ENCODE measurements at regions not wholly inside any gene's neighbourhood (a gene's known extent, or its start where the extent isn't known, plus 50 kb on each side); places are given as distances from the start of the nearest gene placed in this dataset.

GRCh38 chr6:101015541-101015940 lies 134.4 kb upstream of the ASCC3 start:
- Histone ChIP-seq H3K4me2 (ENCODE audit: low read depth, low read length, poor library complexity, severe bottlenecking) (no peak overlapping the region), H3K4me3 (ENCODE audit: insufficient read depth, low read length, poor library complexity, severe bottlenecking) (no peak overlapping the region), H3F3A (ENCODE audit: insufficient read depth) (no peaks in the 10 kb centered on the region), H3K27me3 (ENCODE audit: low read length) (no peaks in the 10 kb centered on the region), H3K36me3 (ENCODE audit: low read length) (no peaks in the 10 kb centered on the region), H3K9me3 (ENCODE audit: insufficient read depth, low read length) (no peaks in the 10 kb centered on the region), H3K79me2 (ENCODE audit: insufficient read depth, low read length) (no peaks in the 10 kb centered on the region), H2AFZ (ENCODE audit: low read depth, low read length, severe bottlenecking) (no peak overlapping the region), H4K20me1 (ENCODE audit: low read depth, low read length) (no peaks in the 10 kb centered on the region), H3K9ac (ENCODE audit: low read length) (no peak overlapping the region), H3K9me2 (replicated peaks; ENCODE audit: insufficient read depth, low read length) (no peaks in the 10 kb centered on the region), H3K27ac (ENCODE audit: low read depth, low read length) (no peak overlapping the region)
- TF ChIP-seq EZH2phosphoT487 (conservative IDR thresholded peaks at IDR 0.05; ENCODE audit: low read length) = no peak
- TF ChIP-seq CTCF (IDR thresholded peaks at IDR 0.05; ENCODE audit: insufficient read depth, low read length, poor library complexity, severe bottlenecking) = no peak

- Histone ChIP-seq H4K20me1 (ENCODE audit: low read depth, low read length) (no peaks in the 10 kb centered on the region), H3F3A (ENCODE audit: insufficient read depth) (no peaks in the 10 kb centered on the region), H3K4me2 (ENCODE audit: low read depth, low read length, poor library complexity, severe bottlenecking) (no peak overlapping the region), H3K9me2 (replicated peaks; ENCODE audit: insufficient read depth, low read length) (no peaks in the 10 kb centered on the region), H2AFZ (ENCODE audit: low read depth, low read length, severe bottlenecking) (no peak overlapping the region), H3K9ac (ENCODE audit: low read length) (no peak overlapping the region), H3K27ac (ENCODE audit: low read depth, low read length) (no peak overlapping the region), H3K4me3 (ENCODE audit: insufficient read depth, low read length, poor library complexity, severe bottlenecking) (no peak overlapping the region), H3K9me3 (ENCODE audit: insufficient read depth, low read length) (no peaks in the 10 kb centered on the region), H3K79me2 (ENCODE audit: insufficient read depth, low read length) (no peaks in the 10 kb centered on the region), H3K27me3 (ENCODE audit: low read length) (no peaks in the 10 kb centered on the region), H3K36me3 (ENCODE audit: low read length) (no peaks in the 10 kb centered on the region)
- TF ChIP-seq CTCF (IDR thresholded peaks at IDR 0.05; ENCODE audit: insufficient read depth, low read length, poor library complexity, severe bottlenecking) = no peak
- TF ChIP-seq EZH2phosphoT487 (conservative IDR thresholded peaks at IDR 0.05; ENCODE audit: low read length) = no peak
These were observed 135.0 kb upstream of the ASCC3 start for GRCh38 chr6:101016163-101016562.

GRCh38 chr6:101018157-101018556 lies 137.0 kb upstream of the ASCC3 start:
- Histone ChIP-seq H4K20me1 (ENCODE audit: low read depth, low read length) (no peaks in the 10 kb centered on the region), H3K27me3 (ENCODE audit: low read length) (no peaks in the 10 kb centered on the region)

More at GRCh38 chr6:101018157-101018556, 137.0 kb upstream of the ASCC3 start:
- H3K9ac ChIP-seq (ENCODE audit: low read length) = no peak overlapping the region
- no peak overlapping the region for H3K27ac ChIP-seq (ENCODE audit: low read depth, low read length)
- H3K4me2 ChIP-seq (ENCODE audit: low read depth, low read length, poor library complexity, severe bottlenecking) = no peak overlapping the region
- no peaks in the 10 kb centered on the region for H3K36me3 ChIP-seq (ENCODE audit: low read length)
- H3F3A ChIP-seq (ENCODE audit: insufficient read depth) = no peaks in the 10 kb centered on the region
- no peak overlapping the region for H2AFZ ChIP-seq (ENCODE audit: low read depth, low read length, severe bottlenecking)
- H3K9me3 ChIP-seq (ENCODE audit: insufficient read depth, low read length) = no peaks in the 10 kb centered on the region
- H3K4me3 ChIP-seq (ENCODE audit: insufficient read depth, low read length, poor library complexity, severe bottlenecking) = no peak overlapping the region
- H3K79me2 ChIP-seq (ENCODE audit: insufficient read depth, low read length) = no peaks in the 10 kb centered on the region
- H3K9me2 ChIP-seq (replicated peaks; ENCODE audit: insufficient read depth, low read length) = no peaks in the 10 kb centered on the region
- TF ChIP-seq CTCF (IDR thresholded peaks at IDR 0.05; ENCODE audit: insufficient read depth, low read length, poor library complexity, severe bottlenecking) = no peak
- no peak for TF ChIP-seq EZH2phosphoT487 (conservative IDR thresholded peaks at IDR 0.05; ENCODE audit: low read length)

All from SU-DHL-6 (cell line).